AG10803 (cell line): ENCODE measurements at regions not wholly inside any gene's neighbourhood (a gene's known extent, or its start where the extent isn't known, plus 50 kb on each side); places are given as distances from the start of the nearest gene placed in this dataset.
"Not testable (repeated sequence)": the region's sequence is repeated elsewhere in the genome, so short reads cannot be mapped to it uniquely, and the experiment has no call there.

ENCODE experiments used
- DNase-seq: peaks from one replicate; pipeline ENCODE4 v3.0.0; 2010; ENCODE audit warnings: low read depth
- H3K4me3 ChIP-seq: 2 replicates; pipeline ENCODE4 v1.5.1; 2011; ENCODE audit warnings: mild to moderate bottlenecking, low read length, control low read depth
- TF ChIP-seq, protein P1 (sequence below): conservative IDR thresholded peaks from 2 replicates; pipeline ENCODE4 v1.5.1; 2011; ENCODE audit warnings: mild to moderate bottlenecking, low read length, control low read depth, inconsistent platforms

DNA sequence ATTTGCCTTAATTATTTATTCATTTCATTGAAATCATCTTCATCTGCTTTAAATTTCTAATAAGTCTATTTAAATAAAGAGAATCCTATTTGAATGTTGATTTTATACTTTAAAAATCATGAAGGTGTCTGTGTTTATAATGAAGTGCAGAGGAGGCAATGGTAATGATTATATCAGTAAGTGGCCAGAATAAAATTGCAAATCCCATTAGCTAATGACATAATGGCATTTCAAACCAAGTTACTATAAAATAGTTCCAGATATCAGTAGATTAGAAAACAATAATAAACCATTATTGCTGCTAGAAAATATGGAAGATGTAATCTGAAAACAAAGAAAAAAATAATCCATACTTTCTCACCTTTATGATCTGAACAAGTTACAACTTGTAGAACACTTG, 647.8 kb upstream of the KLHL1 start:
- no peak overlapping the region for H3K4me3 ChIP-seq
- no peak for DNase-seq
- TF ChIP-seq, protein P1, sequence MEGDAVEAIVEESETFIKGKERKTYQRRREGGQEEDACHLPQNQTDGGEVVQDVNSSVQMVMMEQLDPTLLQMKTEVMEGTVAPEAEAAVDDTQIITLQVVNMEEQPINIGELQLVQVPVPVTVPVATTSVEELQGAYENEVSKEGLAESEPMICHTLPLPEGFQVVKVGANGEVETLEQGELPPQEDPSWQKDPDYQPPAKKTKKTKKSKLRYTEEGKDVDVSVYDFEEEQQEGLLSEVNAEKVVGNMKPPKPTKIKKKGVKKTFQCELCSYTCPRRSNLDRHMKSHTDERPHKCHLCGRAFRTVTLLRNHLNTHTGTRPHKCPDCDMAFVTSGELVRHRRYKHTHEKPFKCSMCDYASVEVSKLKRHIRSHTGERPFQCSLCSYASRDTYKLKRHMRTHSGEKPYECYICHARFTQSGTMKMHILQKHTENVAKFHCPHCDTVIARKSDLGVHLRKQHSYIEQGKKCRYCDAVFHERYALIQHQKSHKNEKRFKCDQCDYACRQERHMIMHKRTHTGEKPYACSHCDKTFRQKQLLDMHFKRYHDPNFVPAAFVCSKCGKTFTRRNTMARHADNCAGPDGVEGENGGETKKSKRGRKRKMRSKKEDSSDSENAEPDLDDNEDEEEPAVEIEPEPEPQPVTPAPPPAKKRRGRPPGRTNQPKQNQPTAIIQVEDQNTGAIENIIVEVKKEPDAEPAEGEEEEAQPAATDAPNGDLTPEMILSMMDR = no peak

DNA sequence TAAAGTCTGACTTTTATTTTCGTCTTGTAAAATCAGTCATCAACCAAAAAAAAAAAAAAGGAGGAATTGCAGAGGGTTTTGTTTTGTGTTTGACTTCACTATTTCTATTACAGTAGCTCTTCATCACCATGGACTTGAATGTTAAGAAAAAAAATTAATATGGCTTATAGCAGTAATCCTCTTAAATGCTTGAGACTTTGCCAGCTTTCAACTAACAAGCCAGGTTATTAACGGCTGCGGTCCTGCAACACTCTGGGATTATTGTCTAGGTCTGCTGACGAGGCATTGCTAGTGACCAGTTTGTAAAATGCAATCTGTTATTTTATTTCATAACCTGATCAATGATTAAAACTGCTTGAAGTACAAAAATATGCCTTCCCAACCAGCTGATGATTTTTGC, 647.2 kb upstream of the KLHL1 start:
- no peak for DNase-seq
- TF ChIP-seq, protein P1 = no peak
- no peak overlapping the region for H3K4me3 ChIP-seq

- no peak overlapping the region for H3K4me3 ChIP-seq
- TF ChIP-seq, protein P1 = no peak
- DNase-seq = no peak
Observed at GRCh38 chr13:70747262-70747661, 639.0 kb upstream of the KLHL1 start.

- not testable (repeated sequence) for DNase-seq, H3K4me3 ChIP-seq
Observed at GRCh38 chr13:70746469-70746868, 638.2 kb upstream of the KLHL1 start.

DNA sequence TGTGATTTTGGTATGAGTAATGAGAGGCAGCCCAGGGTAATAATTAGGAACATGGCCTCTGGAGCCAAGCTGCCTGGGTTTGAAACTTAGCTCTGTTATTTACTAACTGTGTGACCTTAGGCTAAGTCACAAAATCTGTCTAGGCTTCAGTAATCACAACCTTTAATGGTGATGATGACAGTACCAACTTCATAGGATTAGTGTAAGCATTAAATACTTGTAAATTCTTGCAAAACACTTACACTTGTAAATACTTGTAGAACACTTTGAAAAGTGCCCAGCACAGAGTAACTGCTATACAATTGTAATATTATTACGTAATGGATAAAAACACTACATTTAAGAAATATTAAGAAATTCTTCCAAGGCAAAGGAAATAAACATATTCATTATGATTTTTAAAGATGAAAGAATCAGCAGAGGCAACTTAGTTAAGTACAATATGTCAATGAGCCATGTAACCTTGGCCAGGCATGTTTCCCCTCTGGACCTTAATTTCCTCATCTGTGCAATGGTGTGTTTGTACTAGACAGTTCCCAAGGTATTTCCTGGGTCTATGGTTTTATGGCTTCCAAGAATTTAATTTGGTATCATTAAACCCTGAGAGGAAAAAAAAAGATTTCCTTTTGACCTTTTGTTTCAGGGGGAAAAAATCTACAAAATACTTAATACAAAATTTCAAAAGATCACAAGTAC, 628.5 kb upstream of the KLHL1 start:
- H3K4me3 ChIP-seq = no peak overlapping the region
- TF ChIP-seq, protein P1 = no peak
- no peak for DNase-seq

GRCh38 chr13:70732611-70733010, 624.4 kb upstream of the KLHL1 start:
- DNase-seq = no peak
- no peak overlapping the region for H3K4me3 ChIP-seq
- TF ChIP-seq, protein P1 = no peak

- TF ChIP-seq, protein P1 = no peak
- DNase-seq = no peak
Observed at GRCh38 chr13:70729369-70729768, 621.1 kb upstream of the KLHL1 start.

More at GRCh38 chr13:70729369-70729768, 621.1 kb upstream of the KLHL1 start:
- H3K4me3 ChIP-seq = no peak overlapping the region
